GM12864 (cell line): ENCODE measurements at regions not wholly inside any gene's neighbourhood (a gene's known extent, or its start where the extent isn't known, plus 50 kb on each side); places are given as distances from the start of the nearest gene placed in this dataset.

Experiments used
- DNase-seq: peaks from one replicate; pipeline ENCODE4 v3.0.0-alpha.2; 2011; ENCODE audit warnings: low read depth
- H3K4me3 ChIP-seq: 2 replicates; pipeline ENCODE4 v1.5.1; 2011; ENCODE audit warnings: mild to moderate bottlenecking, low read depth, low read length, control low read depth
- TF ChIP-seq, protein P1 (sequence below): IDR thresholded peaks from 2 replicates; pipeline ENCODE4 v1.5.1; 2011; ENCODE audit warnings: low read depth, mild to moderate bottlenecking, moderate library complexity, low read length, control low read depth, inconsistent platforms; ENCODE audit errors: missing control alignments

DNA sequence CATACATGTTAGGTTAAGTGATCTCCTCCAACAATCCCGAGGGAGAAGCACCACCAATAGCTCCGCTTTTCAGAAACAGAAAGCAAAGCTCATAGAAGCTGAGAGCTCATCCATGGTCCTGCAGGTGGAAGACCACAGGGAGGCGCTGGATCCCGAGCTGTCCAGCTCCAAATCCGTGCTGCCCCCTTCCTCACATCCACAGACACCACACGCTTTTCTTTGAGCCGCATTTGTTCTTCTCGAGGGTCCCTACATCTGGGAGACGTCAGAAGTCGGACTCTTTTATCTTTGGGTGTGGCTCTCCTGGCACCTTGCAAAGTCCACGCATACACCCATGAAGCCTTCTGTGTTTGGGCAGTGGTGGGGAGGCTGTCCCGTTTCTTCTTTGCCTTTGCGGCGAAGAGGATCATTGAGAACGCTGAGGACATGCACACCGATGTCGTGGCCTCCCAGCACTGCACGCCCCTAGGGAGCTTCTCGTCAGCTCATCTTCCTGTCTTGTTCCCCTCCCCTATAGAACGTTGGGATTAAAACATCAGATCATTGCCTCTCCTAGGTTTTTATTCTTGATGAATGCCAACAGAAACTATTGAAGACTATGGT, 184.8 kb downstream of the TEX29 start:
- TF ChIP-seq, protein P1, sequence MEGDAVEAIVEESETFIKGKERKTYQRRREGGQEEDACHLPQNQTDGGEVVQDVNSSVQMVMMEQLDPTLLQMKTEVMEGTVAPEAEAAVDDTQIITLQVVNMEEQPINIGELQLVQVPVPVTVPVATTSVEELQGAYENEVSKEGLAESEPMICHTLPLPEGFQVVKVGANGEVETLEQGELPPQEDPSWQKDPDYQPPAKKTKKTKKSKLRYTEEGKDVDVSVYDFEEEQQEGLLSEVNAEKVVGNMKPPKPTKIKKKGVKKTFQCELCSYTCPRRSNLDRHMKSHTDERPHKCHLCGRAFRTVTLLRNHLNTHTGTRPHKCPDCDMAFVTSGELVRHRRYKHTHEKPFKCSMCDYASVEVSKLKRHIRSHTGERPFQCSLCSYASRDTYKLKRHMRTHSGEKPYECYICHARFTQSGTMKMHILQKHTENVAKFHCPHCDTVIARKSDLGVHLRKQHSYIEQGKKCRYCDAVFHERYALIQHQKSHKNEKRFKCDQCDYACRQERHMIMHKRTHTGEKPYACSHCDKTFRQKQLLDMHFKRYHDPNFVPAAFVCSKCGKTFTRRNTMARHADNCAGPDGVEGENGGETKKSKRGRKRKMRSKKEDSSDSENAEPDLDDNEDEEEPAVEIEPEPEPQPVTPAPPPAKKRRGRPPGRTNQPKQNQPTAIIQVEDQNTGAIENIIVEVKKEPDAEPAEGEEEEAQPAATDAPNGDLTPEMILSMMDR: peak; percentile 37
- no peak for DNase-seq
- H3K4me3 ChIP-seq: no peak overlapping the region

DNA sequence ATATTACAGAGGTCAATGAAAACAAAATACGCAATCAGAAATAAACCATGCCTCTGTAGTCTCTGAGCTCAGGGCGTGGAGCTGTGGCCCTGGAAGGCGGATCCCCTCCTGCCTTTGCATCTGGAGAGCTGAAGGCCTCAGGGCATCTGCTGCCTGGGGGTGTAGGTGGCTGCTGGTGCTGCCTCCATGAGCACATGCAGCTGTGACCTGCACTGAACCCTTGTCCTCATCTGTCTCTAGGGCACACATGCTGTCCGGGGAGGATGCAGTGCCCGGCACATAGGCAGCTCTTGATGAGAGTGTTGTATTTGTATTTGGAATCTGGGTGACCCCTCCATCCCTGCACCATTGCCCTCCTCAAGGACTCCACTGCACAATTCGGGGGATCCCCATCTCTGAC, 185.7 kb downstream of the TEX29 start:
- no peak overlapping the region for H3K4me3 ChIP-seq
- TF ChIP-seq, protein P1: no peak
- no peak for DNase-seq

GRCh38 chr13:111506621-111507020, 186.2 kb downstream of the TEX29 start:
- TF ChIP-seq, protein P1: no peak
- DNase-seq: no peak
- H3K4me3 ChIP-seq: no peak overlapping the region

GRCh38 chr13:111508164-111508870, 187.9 kb downstream of the TEX29 start:
- no peak for DNase-seq
- TF ChIP-seq, protein P1: no peak
- no peak overlapping the region for H3K4me3 ChIP-seq

DNA sequence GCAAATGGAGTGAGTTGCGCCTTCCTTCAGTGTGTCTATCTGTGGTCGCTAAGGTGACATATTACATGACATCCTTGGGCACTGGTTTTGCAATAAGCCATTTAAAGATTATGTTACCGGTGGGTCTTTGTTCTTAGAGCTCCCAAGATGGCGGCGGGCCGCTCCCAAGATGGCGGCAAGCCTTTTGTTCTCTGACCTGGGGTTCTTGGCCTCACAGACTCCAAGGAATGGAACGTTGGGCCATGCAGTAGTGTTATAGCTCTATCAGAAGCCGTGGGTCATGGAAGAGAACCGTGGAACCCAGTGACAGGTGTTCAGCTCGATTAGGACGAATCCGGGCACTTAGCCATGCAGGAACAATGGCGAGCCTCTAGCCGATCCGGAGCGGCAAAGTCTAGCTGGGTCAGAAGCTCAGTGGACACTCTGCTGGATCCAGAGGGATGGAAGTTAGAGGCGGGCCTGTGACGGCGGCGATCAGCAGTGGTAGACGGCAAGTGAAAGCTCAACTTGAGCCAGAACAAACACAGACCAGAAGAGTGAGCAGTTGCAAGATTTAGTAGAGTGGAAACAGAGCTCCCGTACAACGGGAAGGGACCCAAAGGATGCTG, 188.6 kb downstream of the TEX29 start:
- no peak overlapping the region for H3K4me3 ChIP-seq
- DNase-seq: no peak
- TF ChIP-seq, protein P1: no peak

GRCh38 chr13:111510502-111511218, 190.2 kb downstream of the TEX29 start:
- no peak overlapping the region for H3K4me3 ChIP-seq
- no peak for DNase-seq
- TF ChIP-seq, protein P1: no peak
